ENCODE measurements at regions not wholly inside any gene's neighbourhood (a gene's known extent, or its start where the extent isn't known, plus 50 kb on each side); places are given as distances from the start of the nearest gene placed in this dataset.

GRCh38 chr2:16538707-16539106 lies 126.9 kb downstream of the CYRIA start (continued):
- no peak for TF ChIP-seq MAFK (IDR thresholded peaks at IDR 0.05; ENCODE audit: low read depth, low read length)
- TF ChIP-seq PHF8 (conservative IDR thresholded peaks at IDR 0.05; ENCODE audit: low read depth, low read length) = no peak
- TF ChIP-seq CHD1 (IDR thresholded peaks at IDR 0.05; ENCODE audit: low read depth, low read length) = no peak
- TF ChIP-seq JUND (IDR thresholded peaks at IDR 0.05; ENCODE audit: low read length) = no peak

All from H1 (cell line).